Body of pancreas (tissue), 4 donors: ENCODE measurements at regions not wholly inside any gene's neighbourhood (a gene's known extent, or its start where the extent isn't known, plus 50 kb on each side); places are given as distances from the start of the nearest gene placed in this dataset.

Experiments used
- CTCF ChIP-seq, 7 experiments: fragments of 450-650 bp in 4 of 7; fragments of 200-600 bp in 3 of 7; sonication (generic) in 3 of 7; IDR thresholded peaks; one replicate each; pipeline ENCODE4 v1.5.1; 2016 to 2019; ENCODE audit warnings: antibody characterized with exemption in 7 of 7
- POLR2A ChIP-seq, 3 donors: fragments of 450-650 bp; IDR thresholded peaks; one replicate each; pipeline ENCODE4 v1.6.1; 2016; ENCODE audit warnings: antibody characterized with exemption in 3 of 3, mild to moderate bottlenecking in 2 of 3

- TF ChIP-seq CTCF (IDR thresholded peaks at IDR 0.05) (no peak), POLR2A (IDR thresholded peaks at IDR 0.05) (no peak)
Measured at GRCh38 chr2:164069540-164069939, 333.7 kb upstream of the FIGN start.
